ENCODE measurements at regions not wholly inside any gene's neighbourhood (a gene's known extent, or its start where the extent isn't known, plus 50 kb on each side); places are given as distances from the start of the nearest gene placed in this dataset.

DNA sequence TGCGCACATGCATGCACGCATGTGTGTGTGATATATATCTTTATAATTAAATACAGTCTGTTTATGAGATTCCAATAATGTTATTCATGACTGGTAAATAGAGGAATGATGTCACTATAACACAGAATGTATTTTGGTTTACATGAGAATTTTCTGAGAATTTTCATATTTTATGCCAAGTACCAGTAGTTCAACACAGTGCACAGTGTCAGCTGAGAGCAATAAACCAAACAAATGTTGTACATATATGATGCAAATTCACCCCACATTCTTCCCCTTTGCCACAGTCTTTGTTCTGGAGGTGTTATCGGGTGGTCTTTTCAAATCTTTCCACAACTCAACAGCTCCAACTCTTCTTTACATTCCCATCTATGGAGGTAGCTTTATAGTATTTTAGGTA is 462.2 kb upstream of the GRM3 start:
- H3K36me3 ChIP-seq (ENCODE audit: insufficient read depth): no peaks in the 10 kb centered on the region
- H3K9ac ChIP-seq: no peak overlapping the region
- no peak overlapping the region for H2AFZ ChIP-seq (ENCODE audit: low read depth)
- no peak overlapping the region for H3K4me3 ChIP-seq (IDR thresholded peaks at IDR 0.05; ENCODE audit: insufficient read depth, low read depth, low read length)
- no peak overlapping the region for H3K4me2 ChIP-seq
- H3K4me1 ChIP-seq (ENCODE audit: low read depth, poor library complexity, severe bottlenecking): no peaks in the 10 kb centered on the region
- no peaks in the 10 kb centered on the region for H3K79me2 ChIP-seq (ENCODE audit: insufficient read depth, low read depth)
- H3K27me3 ChIP-seq (ENCODE audit: insufficient read depth, low read depth): no peaks in the 10 kb centered on the region
- TF ChIP-seq, protein P1, sequence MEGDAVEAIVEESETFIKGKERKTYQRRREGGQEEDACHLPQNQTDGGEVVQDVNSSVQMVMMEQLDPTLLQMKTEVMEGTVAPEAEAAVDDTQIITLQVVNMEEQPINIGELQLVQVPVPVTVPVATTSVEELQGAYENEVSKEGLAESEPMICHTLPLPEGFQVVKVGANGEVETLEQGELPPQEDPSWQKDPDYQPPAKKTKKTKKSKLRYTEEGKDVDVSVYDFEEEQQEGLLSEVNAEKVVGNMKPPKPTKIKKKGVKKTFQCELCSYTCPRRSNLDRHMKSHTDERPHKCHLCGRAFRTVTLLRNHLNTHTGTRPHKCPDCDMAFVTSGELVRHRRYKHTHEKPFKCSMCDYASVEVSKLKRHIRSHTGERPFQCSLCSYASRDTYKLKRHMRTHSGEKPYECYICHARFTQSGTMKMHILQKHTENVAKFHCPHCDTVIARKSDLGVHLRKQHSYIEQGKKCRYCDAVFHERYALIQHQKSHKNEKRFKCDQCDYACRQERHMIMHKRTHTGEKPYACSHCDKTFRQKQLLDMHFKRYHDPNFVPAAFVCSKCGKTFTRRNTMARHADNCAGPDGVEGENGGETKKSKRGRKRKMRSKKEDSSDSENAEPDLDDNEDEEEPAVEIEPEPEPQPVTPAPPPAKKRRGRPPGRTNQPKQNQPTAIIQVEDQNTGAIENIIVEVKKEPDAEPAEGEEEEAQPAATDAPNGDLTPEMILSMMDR (conservative IDR thresholded peaks at IDR 0.05; ENCODE audit: low read depth, low read length): no peak
- no peak overlapping the region for H3K27ac ChIP-seq
- no peaks in the 10 kb centered on the region for H4K20me1 ChIP-seq (ENCODE audit: insufficient read depth)

DNA sequence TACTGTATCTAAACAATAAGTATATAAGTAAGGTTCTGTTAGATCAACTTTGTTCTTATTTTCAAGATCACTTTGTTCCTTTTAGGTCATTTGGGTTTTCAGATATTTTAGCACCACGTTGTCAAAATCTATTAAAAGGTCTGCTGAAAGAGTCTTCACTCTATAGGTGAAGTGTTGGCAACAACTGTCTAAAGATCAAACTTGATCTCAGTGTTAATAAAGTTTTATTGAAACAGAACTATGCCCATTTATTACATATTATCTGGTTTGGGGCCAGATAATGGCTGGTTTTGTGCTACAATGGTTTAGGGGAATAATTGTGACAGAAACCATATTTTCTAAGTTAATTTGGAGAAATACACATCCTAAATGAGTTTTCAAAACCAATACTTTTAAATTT is 478.9 kb upstream of the GRM3 start:
- H3K4me3 ChIP-seq (IDR thresholded peaks at IDR 0.05; ENCODE audit: insufficient read depth, low read depth, low read length): no peak overlapping the region
- no peaks in the 10 kb centered on the region for H3K79me2 ChIP-seq (ENCODE audit: insufficient read depth, low read depth)
- H3K27me3 ChIP-seq (ENCODE audit: insufficient read depth, low read depth): no peaks in the 10 kb centered on the region
- no peak overlapping the region for H3K9ac ChIP-seq
- H3K4me1 ChIP-seq (ENCODE audit: low read depth, poor library complexity, severe bottlenecking): no peaks in the 10 kb centered on the region
- no peaks in the 10 kb centered on the region for H4K20me1 ChIP-seq (ENCODE audit: insufficient read depth)
- no peak overlapping the region for H3K4me2 ChIP-seq
- no peak overlapping the region for H3K27ac ChIP-seq
- H3K36me3 ChIP-seq (ENCODE audit: insufficient read depth): no peaks in the 10 kb centered on the region
- TF ChIP-seq, protein P1 (conservative IDR thresholded peaks at IDR 0.05; ENCODE audit: low read depth, low read length): no peak
- no peak overlapping the region for H2AFZ ChIP-seq (ENCODE audit: low read depth)

DNA sequence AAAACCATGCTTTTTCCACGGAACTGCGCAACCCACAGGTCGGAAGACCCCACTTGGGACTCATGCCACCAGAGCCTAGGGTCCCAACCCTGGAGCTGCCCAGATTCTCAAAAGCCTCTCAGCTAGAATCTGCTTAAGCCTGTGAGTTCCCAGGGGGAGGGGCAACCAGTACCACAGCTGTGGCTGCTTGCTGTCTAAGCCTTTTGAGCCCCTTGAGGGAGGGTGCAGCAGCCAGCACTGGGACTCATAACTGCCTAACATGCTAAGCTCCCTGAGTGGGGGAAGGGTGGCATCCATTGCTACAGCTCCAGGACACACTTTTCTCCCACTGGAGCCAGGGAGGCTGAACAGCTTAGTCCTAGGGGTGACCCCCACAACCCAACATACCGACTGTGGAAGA is 485.6 kb upstream of the GRM3 start:
- Histone ChIP-seq H3K4me2 (no peak overlapping the region), H4K20me1 (ENCODE audit: insufficient read depth) (no peaks in the 10 kb centered on the region), H2AFZ (ENCODE audit: low read depth) (no peak overlapping the region), H3K4me3 (IDR thresholded peaks at IDR 0.05; ENCODE audit: insufficient read depth, low read depth, low read length) (no peak overlapping the region), H3K79me2 (ENCODE audit: insufficient read depth, low read depth) (no peaks in the 10 kb centered on the region), H3K27ac (no peak overlapping the region), H3K9ac (no peak overlapping the region), H3K4me1 (ENCODE audit: low read depth, poor library complexity, severe bottlenecking) (no peaks in the 10 kb centered on the region), H3K27me3 (ENCODE audit: insufficient read depth, low read depth) (no peaks in the 10 kb centered on the region), H3K36me3 (ENCODE audit: insufficient read depth) (no peaks in the 10 kb centered on the region)
- TF ChIP-seq, protein P1 (conservative IDR thresholded peaks at IDR 0.05; ENCODE audit: low read depth, low read length): no peak

DNA sequence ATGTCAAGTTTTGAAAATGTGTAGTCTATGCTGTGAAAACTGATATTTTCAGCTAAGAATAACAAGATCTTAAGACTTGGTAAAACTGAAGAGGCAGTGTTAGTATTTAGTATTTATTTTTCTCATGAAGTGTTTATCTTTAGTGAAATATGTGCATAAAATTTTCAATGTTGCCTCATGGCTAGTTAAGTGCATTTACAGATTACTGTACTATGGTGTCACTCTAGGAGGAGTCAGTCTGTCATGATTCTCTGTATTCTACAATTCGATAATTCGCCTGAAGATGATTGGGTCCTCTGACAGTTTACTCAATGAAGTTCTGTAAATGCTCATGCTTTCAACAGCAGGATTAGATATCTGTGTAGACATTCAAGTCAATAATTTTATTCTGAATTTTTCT is 488.1 kb upstream of the GRM3 start:
- no peaks in the 10 kb centered on the region for H4K20me1 ChIP-seq (ENCODE audit: insufficient read depth)
- H3K4me1 ChIP-seq (ENCODE audit: low read depth, poor library complexity, severe bottlenecking): no peaks in the 10 kb centered on the region
- H3K79me2 ChIP-seq (ENCODE audit: insufficient read depth, low read depth): no peaks in the 10 kb centered on the region
- no peak overlapping the region for H2AFZ ChIP-seq (ENCODE audit: low read depth)
- TF ChIP-seq, protein P1 (conservative IDR thresholded peaks at IDR 0.05; ENCODE audit: low read depth, low read length): no peak
- H3K4me2 ChIP-seq: no peak overlapping the region
- H3K27me3 ChIP-seq (ENCODE audit: insufficient read depth, low read depth): no peaks in the 10 kb centered on the region
- H3K27ac ChIP-seq: no peak overlapping the region
- no peak overlapping the region for H3K9ac ChIP-seq
- H3K4me3 ChIP-seq (IDR thresholded peaks at IDR 0.05; ENCODE audit: insufficient read depth, low read depth, low read length): no peak overlapping the region
- H3K36me3 ChIP-seq (ENCODE audit: insufficient read depth): no peaks in the 10 kb centered on the region

DNA sequence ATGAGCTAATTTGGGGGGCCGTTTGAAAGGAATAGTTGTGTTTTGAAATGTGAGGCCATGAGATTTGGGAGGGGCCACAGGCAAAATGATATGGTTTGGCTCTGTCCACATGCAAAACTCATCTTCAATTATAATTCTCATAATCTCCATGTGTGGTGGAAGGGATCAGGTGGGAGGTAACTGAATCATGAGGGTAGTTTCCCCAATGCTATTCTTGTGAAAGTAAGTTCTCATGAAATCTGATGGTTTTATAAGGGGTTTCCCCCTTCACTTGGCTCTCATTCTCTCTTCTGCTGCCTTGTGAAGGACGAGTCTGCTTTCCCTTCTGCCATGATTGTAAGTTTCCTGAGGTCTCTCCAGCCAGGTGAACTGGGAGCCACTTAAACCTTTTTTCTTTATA is 490.8 kb upstream of the GRM3 start:
- no peak overlapping the region for H2AFZ ChIP-seq (ENCODE audit: low read depth)
- H3K4me3 ChIP-seq (IDR thresholded peaks at IDR 0.05; ENCODE audit: insufficient read depth, low read depth, low read length): no peak overlapping the region
- H3K9ac ChIP-seq: no peak overlapping the region
- H3K4me1 ChIP-seq (ENCODE audit: low read depth, poor library complexity, severe bottlenecking): no peaks in the 10 kb centered on the region
- H3K36me3 ChIP-seq (ENCODE audit: insufficient read depth): no peaks in the 10 kb centered on the region
- TF ChIP-seq, protein P1 (conservative IDR thresholded peaks at IDR 0.05; ENCODE audit: low read depth, low read length): no peak
- no peaks in the 10 kb centered on the region for H4K20me1 ChIP-seq (ENCODE audit: insufficient read depth)
- H3K27ac ChIP-seq: no peak overlapping the region
- no peaks in the 10 kb centered on the region for H3K27me3 ChIP-seq (ENCODE audit: insufficient read depth, low read depth)
- no peak overlapping the region for H3K4me2 ChIP-seq
- no peaks in the 10 kb centered on the region for H3K79me2 ChIP-seq (ENCODE audit: insufficient read depth, low read depth)
